Esophagus muscularis mucosa (tissue), 4 donors: ENCODE measurements at regions not wholly inside any gene's neighbourhood (a gene's known extent, or its start where the extent isn't known, plus 50 kb on each side); places are given as distances from the start of the nearest gene placed in this dataset.

Source experiments
- DNase-seq: peaks from one replicate; pipeline ENCODE4 v3.0.0-alpha.2; 2017; ENCODE audit errors: extremely low spot score
- H3K27ac ChIP-seq, 4 donors: fragments of 200-600 bp; sonication (generic); replicated peaks in 1 of 4; 1 replicate in 3 of 4; 2 replicates in 1 of 4; pipeline ENCODE4 v1.5.1; 2016 to 2019; ENCODE audit warnings: mild to moderate bottlenecking in 1 of 4
- H3K27me3 ChIP-seq, 4 donors: fragments of 200-600 bp; sonication (generic); one replicate each; pipeline versions ENCODE4 v1.5.1 to v1.6.0; 2016 to 2019
- H3K36me3 ChIP-seq, 4 donors: fragments of 200-600 bp; sonication (generic); one replicate each; pipeline ENCODE4 v1.5.1; 2016 to 2019
- H3K4me1 ChIP-seq, 4 donors: fragments of 200-600 bp; sonication (generic); one replicate each; pipeline ENCODE4 v1.5.1; 2016 to 2019
- H3K4me3 ChIP-seq, 4 donors: fragments of 200-600 bp; sonication (generic); 1 replicate in 2 of 4; 2 replicates in 2 of 4; pipeline ENCODE4 v1.5.1; 2016 to 2019; ENCODE audit warnings: mild to moderate bottlenecking in 4 of 4, moderate library complexity in 1 of 4
- H3K9me3 ChIP-seq, 4 donors: fragments of 200-600 bp; sonication (generic); 1 replicate in 3 of 4; 2 replicates in 1 of 4; pipeline ENCODE4 v1.5.1; 2016 to 2019
- EP300 ChIP-seq: sonication (generic); formaldehyde crosslinking; IDR thresholded peaks from one replicate; pipeline ENCODE4 v1.6.1; 2017; ENCODE audit warnings: antibody characterized with exemption
- POLR2A ChIP-seq: fragments of 450-650 bp; IDR thresholded peaks from one replicate; pipeline ENCODE4 v1.6.1; 2017; ENCODE audit warnings: antibody characterized with exemption, moderate library complexity, mild to moderate bottlenecking, low read depth
- POLR2AphosphoS5 ChIP-seq, 2 donors: sonication (generic); formaldehyde crosslinking; IDR thresholded peaks; one replicate each; pipeline ENCODE4 v1.6.1; 2017; ENCODE audit warnings: antibody characterized with exemption in 2 of 2
- WGBS: methylation state at CpG from one replicate; pipeline ENCODE4 v1.1.5; 2018; 5-methylcytosine and 5-hydroxymethylcytosine counted together
- intact Hi-C: fragments of 100-400 bp; cut with DNase I; formaldehyde crosslinking; loops from one replicate; pipeline ENCODE4 v1.15.1; 2023
- TF ChIP-seq, protein P1 (sequence below), 3 experiments: fragments of 200-600 bp in 2 of 3; fragments of 450-650 bp in 1 of 3; sonication (generic) in 2 of 3; IDR thresholded peaks; one replicate each; pipeline ENCODE4 v1.5.1; 2017 to 2019; ENCODE audit warnings: antibody characterized with exemption in 3 of 3, mild to moderate bottlenecking in 2 of 3, moderate library complexity in 1 of 3

DNA sequence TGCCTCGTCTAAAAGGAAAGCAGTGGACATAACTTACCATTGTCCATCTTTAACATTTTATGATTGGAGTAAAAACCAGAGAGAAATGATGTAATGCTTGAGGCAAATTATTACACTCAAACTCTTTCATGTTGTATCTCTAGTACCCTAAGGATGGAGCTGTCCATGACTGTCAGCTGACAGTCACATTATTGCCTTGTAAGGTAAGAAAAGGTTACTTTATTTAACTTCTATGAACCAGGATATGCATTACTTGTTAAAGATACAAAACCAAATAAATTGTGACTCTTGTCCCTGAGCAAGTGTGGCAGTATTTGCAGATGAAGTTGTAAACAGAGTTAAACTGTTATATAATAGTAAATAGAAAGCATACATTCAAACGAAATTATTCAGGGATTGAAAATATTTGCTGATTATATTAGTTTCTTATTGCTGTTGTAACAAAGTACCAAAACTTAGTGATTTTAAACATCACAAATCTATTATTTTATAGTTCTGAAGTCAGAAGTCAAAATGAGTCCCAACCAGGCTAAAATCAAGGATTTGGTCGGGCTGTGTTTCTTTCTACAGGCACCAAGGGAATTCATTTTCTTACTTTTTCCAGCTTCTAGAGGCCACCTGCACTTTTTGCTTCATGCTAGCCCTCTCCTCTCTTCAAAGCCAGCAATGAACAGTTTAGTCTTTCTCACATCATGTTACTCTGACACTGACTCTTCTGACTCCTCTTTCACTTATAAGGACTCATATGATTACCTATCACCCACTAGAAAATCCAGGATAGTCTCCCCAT lies 113.8 kb downstream of the CEP44 start:
- H3K27ac ChIP-seq: no peak overlapping the region
- DNase-seq: no peak
- no peaks in the 10 kb centered on the region for H3K9me3 ChIP-seq
- WGBS: 62% methylated on average over 3 of the region's 3 CpGs
- peaks cover 0 to 7% (median 0%) of the 10 kb centered on the region in 4 donors for H3K4me1 ChIP-seq
- no peaks in the 10 kb centered on the region for H3K27me3 ChIP-seq
- no peak overlapping the region for H3K4me3 ChIP-seq
- intact Hi-C loops: no loop called here
- TF ChIP-seq EP300 (no peak), POLR2A (no peak), POLR2AphosphoS5 (IDR thresholded peaks at IDR 0.05) (no peak)
- TF ChIP-seq, protein P1, sequence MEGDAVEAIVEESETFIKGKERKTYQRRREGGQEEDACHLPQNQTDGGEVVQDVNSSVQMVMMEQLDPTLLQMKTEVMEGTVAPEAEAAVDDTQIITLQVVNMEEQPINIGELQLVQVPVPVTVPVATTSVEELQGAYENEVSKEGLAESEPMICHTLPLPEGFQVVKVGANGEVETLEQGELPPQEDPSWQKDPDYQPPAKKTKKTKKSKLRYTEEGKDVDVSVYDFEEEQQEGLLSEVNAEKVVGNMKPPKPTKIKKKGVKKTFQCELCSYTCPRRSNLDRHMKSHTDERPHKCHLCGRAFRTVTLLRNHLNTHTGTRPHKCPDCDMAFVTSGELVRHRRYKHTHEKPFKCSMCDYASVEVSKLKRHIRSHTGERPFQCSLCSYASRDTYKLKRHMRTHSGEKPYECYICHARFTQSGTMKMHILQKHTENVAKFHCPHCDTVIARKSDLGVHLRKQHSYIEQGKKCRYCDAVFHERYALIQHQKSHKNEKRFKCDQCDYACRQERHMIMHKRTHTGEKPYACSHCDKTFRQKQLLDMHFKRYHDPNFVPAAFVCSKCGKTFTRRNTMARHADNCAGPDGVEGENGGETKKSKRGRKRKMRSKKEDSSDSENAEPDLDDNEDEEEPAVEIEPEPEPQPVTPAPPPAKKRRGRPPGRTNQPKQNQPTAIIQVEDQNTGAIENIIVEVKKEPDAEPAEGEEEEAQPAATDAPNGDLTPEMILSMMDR (IDR thresholded peaks at IDR 0.05): no peak
- H3K36me3 ChIP-seq: no peaks in the 10 kb centered on the region

DNA sequence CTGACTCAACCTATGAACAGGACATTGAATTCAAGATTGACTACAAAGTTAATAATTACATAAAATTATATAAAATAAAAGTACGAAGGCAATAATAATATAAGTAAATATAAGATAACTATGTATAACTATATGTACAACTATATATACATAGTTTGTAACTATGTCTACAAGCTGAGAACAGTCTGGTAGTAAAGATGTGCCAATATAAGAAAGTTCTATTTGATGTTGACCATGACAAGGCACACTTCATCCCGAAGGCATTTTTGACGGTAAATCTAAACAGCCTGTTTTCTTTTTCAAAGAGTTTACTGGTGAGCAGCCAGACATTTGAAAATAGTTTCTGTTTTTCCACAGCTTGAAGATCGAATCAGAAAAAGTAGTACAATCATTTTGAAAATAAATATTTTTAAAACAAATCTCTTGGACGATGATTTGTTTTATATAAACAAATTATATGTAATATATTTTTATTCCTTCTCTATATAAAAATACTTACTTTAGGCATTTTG lies 112.9 kb downstream of the CEP44 start:
- H3K27ac ChIP-seq: no peak overlapping the region

DNA sequence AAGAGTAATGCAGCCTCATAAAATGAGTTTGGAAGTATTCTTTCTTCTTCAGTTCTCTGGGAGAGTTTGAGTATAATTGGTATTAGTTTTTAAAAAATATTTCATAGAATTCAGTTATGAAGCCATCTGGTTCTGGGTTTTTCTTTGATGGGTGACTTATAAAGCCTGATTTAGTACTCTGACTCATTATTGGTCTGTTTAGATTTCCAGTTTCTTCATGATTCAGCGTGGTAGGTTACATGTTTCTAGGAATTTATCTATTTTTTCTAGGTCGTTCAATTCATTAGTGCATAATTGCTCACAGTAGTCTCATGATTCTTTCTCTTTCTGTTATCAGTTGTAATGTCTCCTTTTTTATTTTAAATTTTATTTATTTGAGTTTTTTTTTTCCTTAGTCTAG lies 111.2 kb downstream of the CEP44 start:
- 67% methylated on average over 2 of the region's 2 CpGs for WGBS

More for the DNA sequence above, 112.9 kb downstream of the CEP44 start:
- no peaks in the 10 kb centered on the region for H3K9me3 ChIP-seq
- TF ChIP-seq EP300: no peak
- TF ChIP-seq POLR2A: no peak
- no peak for TF ChIP-seq POLR2AphosphoS5 (IDR thresholded peaks at IDR 0.05)
- H3K36me3 ChIP-seq: no peaks in the 10 kb centered on the region
- H3K4me1 ChIP-seq: peaks cover 0 to 7% (median 0%) of the 10 kb centered on the region in 4 donors
- H3K4me3 ChIP-seq: no peak overlapping the region
- DNase-seq: no peak
- WGBS: 52% methylated on average over 5 of the region's 5 CpGs
- intact Hi-C loops: no loop called here
- H3K27me3 ChIP-seq: no peaks in the 10 kb centered on the region

DNA sequence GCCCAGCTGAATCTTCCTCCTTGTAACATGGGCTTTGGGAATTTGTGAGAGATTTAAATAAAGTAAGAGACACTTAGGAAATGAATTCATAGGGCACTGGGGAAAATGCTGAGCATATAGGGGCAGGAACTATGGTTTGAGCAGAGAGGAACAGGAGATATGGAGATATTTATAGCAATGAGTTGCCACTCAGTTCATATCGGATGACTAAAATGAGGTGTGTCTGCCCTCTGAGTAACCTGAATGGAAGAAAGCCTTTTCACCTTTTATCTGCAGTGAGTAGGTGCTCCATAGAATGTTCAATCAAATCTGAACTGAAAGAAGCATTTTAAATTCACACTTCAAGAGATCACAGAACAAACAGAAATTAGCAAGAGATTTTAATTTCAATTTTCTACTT lies 105.7 kb downstream of the CEP44 start:
- no peaks in the 10 kb centered on the region for H3K9me3 ChIP-seq
- H3K27ac ChIP-seq: no peak overlapping the region
- H3K27me3 ChIP-seq: no peaks in the 10 kb centered on the region
- no peak for TF ChIP-seq POLR2AphosphoS5 (IDR thresholded peaks at IDR 0.05)
- TF ChIP-seq POLR2A: no peak
- TF ChIP-seq, protein P1 (IDR thresholded peaks at IDR 0.05): no peak
- no peak for TF ChIP-seq EP300
- H3K4me3 ChIP-seq: no peak overlapping the region
- H3K4me1 ChIP-seq: peaks cover 0 to 12% (median 5%) of the 10 kb centered on the region in 4 donors
- DNase-seq: no peak
- WGBS: 95% methylated on average over 1 of the region's 1 CpG
- H3K36me3 ChIP-seq: no peaks in the 10 kb centered on the region
- intact Hi-C loops: no loop called here

More for the DNA sequence above, 111.2 kb downstream of the CEP44 start:
- no peak for TF ChIP-seq POLR2AphosphoS5 (IDR thresholded peaks at IDR 0.05)
- TF ChIP-seq POLR2A: no peak
- TF ChIP-seq, protein P1 (IDR thresholded peaks at IDR 0.05): no peak
- TF ChIP-seq EP300: no peak
- intact Hi-C loops: no loop called here
- no peak overlapping the region for H3K27ac ChIP-seq
- H3K36me3 ChIP-seq: no peaks in the 10 kb centered on the region
- H3K27me3 ChIP-seq: no peaks in the 10 kb centered on the region
- no peak overlapping the region for H3K4me3 ChIP-seq
- no peak for DNase-seq
- H3K9me3 ChIP-seq: no peaks in the 10 kb centered on the region
- peaks cover 0 to 7% (median 0%) of the 10 kb centered on the region in 4 donors for H3K4me1 ChIP-seq

DNA sequence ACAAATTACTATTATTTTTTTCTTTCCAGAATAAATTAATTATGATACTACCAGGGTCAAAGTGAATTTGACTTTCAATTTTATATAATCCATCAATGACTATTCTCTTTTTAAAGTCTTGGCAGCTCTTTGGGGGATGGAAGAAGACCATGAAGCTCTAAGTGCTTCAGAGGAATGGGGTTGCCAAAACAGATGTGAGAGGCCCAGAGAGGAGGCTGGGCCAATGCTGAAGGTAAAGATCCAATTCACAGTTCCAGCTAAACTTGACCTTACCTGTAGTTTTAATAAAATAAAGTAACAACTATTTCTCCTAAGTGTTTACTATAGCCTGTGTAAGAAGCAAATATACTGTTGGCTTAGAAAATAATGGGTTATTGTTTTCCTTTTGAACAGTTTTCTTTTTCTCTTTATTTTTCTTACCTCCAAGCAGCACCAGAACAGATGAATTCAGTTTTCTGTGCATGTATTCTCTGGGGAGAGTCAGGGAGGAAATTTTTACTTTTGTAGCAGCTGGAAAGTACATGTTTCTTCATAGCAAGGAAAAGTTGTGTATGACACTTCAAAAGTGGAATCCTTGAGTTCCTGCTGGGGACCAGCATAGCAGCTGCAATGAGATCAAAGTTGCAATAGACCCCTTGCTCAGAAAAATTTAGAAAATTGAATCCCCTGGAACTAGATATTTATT lies 104.9 kb downstream of the CEP44 start:
- Histone ChIP-seq H3K4me1 (peaks cover 0 to 12% (median 5%) of the 10 kb centered on the region in 4 donors), H3K36me3 (no peaks in the 10 kb centered on the region), H3K4me3 (no peak overlapping the region), H3K27ac (no peak overlapping the region), H3K9me3 (no peaks in the 10 kb centered on the region), H3K27me3 (no peaks in the 10 kb centered on the region)
- TF ChIP-seq POLR2AphosphoS5 (IDR thresholded peaks at IDR 0.05) (no peak), POLR2A (no peak)
- intact Hi-C loops: no loop called here
- no peak for DNase-seq
